T-helper 2 cell treated with Interferon-gamma antibody and Interleukin-4, amounts not matched to agents 5 μg/mL and 100 μg/mL, for 36 hours (primary cell): ENCODE measurements at regions not wholly inside any gene's neighbourhood (a gene's known extent, or its start where the extent isn't known, plus 50 kb on each side); places are given as distances from the start of the nearest gene placed in this dataset.
"Not testable (repeated sequence)": the region's sequence is repeated elsewhere in the genome, so short reads cannot be mapped to it uniquely, and the experiment has no call there.

Experiments used
- DNase-seq: peaks from one replicate; pipeline ENCODE4 v3.0.0; 2021; ENCODE audit warnings: low spot score
- H3K27ac Mint-ChIP-seq: one replicate; pipeline ENCODE4 v1.8.0; 2021; ENCODE audit warnings: mild to moderate bottlenecking, mixed read lengths
- H3K27me3 Mint-ChIP-seq: one replicate; pipeline ENCODE4 v1.8.0; 2021; ENCODE audit warnings: low read depth, mixed read lengths
- H3K36me3 Mint-ChIP-seq: one replicate; pipeline ENCODE4 v1.8.0; 2021; ENCODE audit warnings: low read depth, mixed read lengths
- H3K4me1 Mint-ChIP-seq: one replicate; pipeline ENCODE4 v1.8.0; 2021; ENCODE audit warnings: low read depth, mixed read lengths
- H3K4me3 Mint-ChIP-seq: one replicate; pipeline ENCODE4 v1.8.0; 2022; ENCODE audit warnings: mild to moderate bottlenecking, moderate library complexity, mixed read lengths
- H3K9me3 Mint-ChIP-seq: one replicate; pipeline ENCODE4 v1.8.0; 2021; ENCODE audit warnings: mixed read lengths

DNA sequence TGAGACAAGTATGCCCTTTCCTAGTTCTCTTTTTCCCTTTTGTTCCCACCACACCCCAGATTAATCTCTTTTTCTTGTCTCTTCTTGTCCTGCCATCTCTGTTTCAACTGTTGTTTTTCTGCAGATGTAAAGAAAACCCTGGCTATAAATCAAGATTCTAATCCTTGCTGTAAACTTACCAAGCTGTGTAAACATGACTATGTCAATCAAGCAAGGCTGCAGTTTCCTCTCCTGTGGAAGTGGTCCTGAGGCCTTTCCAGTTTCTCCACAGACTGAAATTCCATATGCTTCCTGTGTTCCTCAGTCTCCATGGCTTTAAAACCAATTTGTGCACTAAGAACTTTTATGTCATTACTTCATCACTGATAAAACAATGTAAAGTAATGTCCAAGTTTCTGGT, 288.8 kb upstream of the PIK3C3 start:
- H3K27ac Mint-ChIP-seq = no peak overlapping the region
- DNase-seq = no peak
- H3K9me3 Mint-ChIP-seq = no peaks in the 10 kb centered on the region
- H3K4me1 Mint-ChIP-seq = no peaks in the 10 kb centered on the region
- no peak overlapping the region for H3K4me3 Mint-ChIP-seq
- no peaks in the 10 kb centered on the region for H3K36me3 Mint-ChIP-seq
- no peaks in the 10 kb centered on the region for H3K27me3 Mint-ChIP-seq

GRCh38 chr18:41665210-41665609, 289.8 kb upstream of the PIK3C3 start:
- H3K27me3 Mint-ChIP-seq = no peaks in the 10 kb centered on the region
- no peak for DNase-seq
- H3K27ac Mint-ChIP-seq = no peak overlapping the region

GRCh38 chr18:41660654-41661053, 294.4 kb upstream of the PIK3C3 start:
- no peaks in the 10 kb centered on the region for H3K36me3 Mint-ChIP-seq

More at GRCh38 chr18:41665210-41665609, 289.8 kb upstream of the PIK3C3 start:
- Mint-ChIP-seq H3K4me3 (no peak overlapping the region), H3K36me3 (no peaks in the 10 kb centered on the region), H3K4me1 (no peaks in the 10 kb centered on the region), H3K9me3 (no peaks in the 10 kb centered on the region)

DNA sequence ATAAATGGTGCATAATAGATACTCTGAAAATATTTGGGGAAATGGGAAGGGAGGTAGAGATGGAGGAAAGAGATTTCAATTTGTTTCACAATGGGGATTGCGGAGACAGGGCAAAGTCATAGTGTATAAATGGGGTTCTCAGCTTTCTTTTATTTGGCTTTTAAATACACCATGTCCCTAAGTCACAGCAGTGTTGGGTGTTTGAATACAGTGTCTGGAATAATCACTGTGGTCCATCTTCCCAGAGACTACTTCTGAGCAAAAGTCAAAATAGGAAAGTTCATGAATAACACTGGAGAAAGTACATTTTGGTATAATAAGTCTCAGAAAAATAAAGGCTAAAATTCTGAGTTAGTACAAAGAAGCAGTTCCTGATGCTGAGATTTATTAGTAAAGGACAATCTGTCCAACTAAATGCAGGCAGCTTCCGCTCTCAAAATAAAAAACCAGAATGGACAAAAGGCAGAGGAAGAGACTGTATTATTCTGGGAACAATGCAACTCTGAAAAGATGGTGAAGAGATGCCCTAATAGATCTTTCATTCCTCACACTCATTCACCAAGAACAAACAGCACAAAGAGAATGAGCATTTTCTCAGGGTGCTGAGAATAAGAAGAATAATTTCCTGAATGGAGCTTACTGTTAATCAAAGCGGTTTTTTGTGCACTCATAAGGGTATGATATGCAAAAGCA, 295.4 kb upstream of the PIK3C3 start:
- H3K27me3 Mint-ChIP-seq = no peaks in the 10 kb centered on the region
- H3K4me1 Mint-ChIP-seq = no peaks in the 10 kb centered on the region
- DNase-seq = no peak
- no peaks in the 10 kb centered on the region for H3K9me3 Mint-ChIP-seq
- no peak overlapping the region for H3K27ac Mint-ChIP-seq
- no peaks in the 10 kb centered on the region for H3K36me3 Mint-ChIP-seq
- H3K4me3 Mint-ChIP-seq = no peak overlapping the region

More at GRCh38 chr18:41660654-41661053, 294.4 kb upstream of the PIK3C3 start:
- Mint-ChIP-seq H3K9me3 (no peaks in the 10 kb centered on the region), H3K27ac (no peak overlapping the region), H3K27me3 (no peaks in the 10 kb centered on the region), H3K4me3 (no peak overlapping the region), H3K4me1 (no peaks in the 10 kb centered on the region)
- no peak for DNase-seq

GRCh38 chr18:41657189-41657588, 297.8 kb upstream of the PIK3C3 start:
- Mint-ChIP-seq H3K27me3 (no peaks in the 10 kb centered on the region), H3K27ac (no peak overlapping the region), H3K4me3 (no peak overlapping the region), H3K9me3 (no peaks in the 10 kb centered on the region), H3K36me3 (no peaks in the 10 kb centered on the region), H3K4me1 (no peaks in the 10 kb centered on the region)
- no peak for DNase-seq

GRCh38 chr18:41655074-41655473, 300.0 kb upstream of the PIK3C3 start:
- H3K9me3 Mint-ChIP-seq = no peaks in the 10 kb centered on the region
- H3K4me3 Mint-ChIP-seq = no peak overlapping the region
- no peak overlapping the region for H3K27ac Mint-ChIP-seq
- H3K36me3 Mint-ChIP-seq = no peaks in the 10 kb centered on the region
- no peak for DNase-seq
- H3K27me3 Mint-ChIP-seq = no peaks in the 10 kb centered on the region
- no peaks in the 10 kb centered on the region for H3K4me1 Mint-ChIP-seq

GRCh38 chr18:41647914-41648313, 307.1 kb upstream of the PIK3C3 start:
- DNase-seq = no peak
- no peak overlapping the region for H3K27ac Mint-ChIP-seq
- H3K4me1 Mint-ChIP-seq = no peaks in the 10 kb centered on the region
- H3K36me3 Mint-ChIP-seq = no peaks in the 10 kb centered on the region
- no peak overlapping the region for H3K4me3 Mint-ChIP-seq
- no peaks in the 10 kb centered on the region for H3K27me3 Mint-ChIP-seq
- H3K9me3 Mint-ChIP-seq = no peaks in the 10 kb centered on the region

DNA sequence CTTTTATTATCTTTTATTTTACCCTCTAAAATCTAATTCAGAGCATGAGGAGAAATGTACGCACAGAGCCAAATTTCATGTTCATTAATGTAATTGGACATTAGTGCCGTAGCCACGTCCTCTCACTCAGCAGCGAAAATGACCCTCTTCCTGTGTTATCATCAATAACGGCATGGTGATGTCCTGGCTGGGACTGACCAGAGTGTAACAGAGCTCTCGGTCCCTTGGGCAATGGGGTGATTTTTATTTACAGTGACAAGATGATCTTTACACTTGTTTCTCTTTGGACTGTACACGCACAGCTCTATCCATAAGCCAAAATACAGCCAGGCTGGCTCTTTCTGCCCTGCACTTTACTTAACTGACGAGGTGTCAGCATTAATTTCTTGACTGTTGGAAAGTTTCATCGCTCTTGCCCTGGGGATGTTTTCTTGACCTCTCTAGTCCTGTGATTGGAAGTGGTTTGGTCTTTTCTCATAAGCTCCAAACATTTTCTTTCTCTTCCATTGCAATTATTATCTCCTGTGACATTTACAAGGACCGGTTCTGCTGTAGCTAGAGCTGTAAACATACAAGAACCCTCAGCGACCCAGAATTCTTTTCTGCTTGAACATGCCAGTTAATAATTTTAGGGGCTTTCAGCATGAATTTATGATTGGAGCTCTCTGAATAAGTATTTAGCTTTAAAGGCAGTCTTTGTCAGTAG, 308.0 kb upstream of the PIK3C3 start:
- Mint-ChIP-seq H3K27me3 (no peaks in the 10 kb centered on the region), H3K27ac (no peak overlapping the region), H3K4me3 (no peak overlapping the region), H3K36me3 (no peaks in the 10 kb centered on the region), H3K4me1 (no peaks in the 10 kb centered on the region), H3K9me3 (no peaks in the 10 kb centered on the region)
- DNase-seq = no peak

DNA sequence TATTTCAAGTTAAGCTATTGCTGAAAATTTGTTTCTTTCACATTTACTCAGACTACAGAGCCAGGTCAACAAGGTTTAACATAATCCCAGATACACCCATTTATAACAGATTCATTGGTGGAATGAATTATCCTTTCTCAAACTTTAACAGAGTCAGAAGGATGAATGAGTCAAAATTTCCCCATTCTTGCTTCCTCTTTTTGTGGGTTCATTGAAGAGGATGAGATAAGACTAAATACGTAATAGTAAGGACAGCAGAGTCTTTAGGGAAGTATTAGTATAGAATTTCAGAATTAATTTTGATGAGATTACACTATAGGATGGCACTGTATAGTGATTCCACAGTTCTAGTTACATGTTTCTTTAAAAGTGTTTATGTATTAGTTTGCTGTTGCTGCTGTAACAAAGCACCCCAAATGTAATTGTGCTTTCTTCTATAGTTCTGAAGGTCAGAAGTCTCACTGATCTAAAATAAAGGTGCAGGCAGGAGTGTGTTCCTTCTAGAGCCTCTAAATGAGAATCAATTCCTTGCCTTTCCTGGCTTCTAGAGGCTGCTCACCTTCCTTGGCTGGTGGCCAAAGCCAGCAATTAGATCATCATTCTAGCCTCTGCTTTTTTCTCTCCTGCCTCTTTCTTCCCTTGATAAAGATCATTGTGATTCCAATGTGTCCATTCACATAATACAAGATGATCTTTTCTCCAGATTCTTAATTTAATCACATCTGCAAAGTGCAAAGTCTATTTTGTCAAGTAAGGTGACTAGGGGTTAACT, 309.3 kb upstream of the PIK3C3 start:
- no peak for DNase-seq
- H3K27ac Mint-ChIP-seq = no peak overlapping the region

GRCh38 chr18:41644466-41644865, 310.6 kb upstream of the PIK3C3 start:
- Mint-ChIP-seq H3K4me1 (no peaks in the 10 kb centered on the region), H3K4me3 (no peak overlapping the region), H3K9me3 (no peaks in the 10 kb centered on the region), H3K36me3 (no peaks in the 10 kb centered on the region), H3K27me3 (no peaks in the 10 kb centered on the region), H3K27ac (no peak overlapping the region)
- no peak for DNase-seq

More for the DNA sequence above, 309.3 kb upstream of the PIK3C3 start:
- Mint-ChIP-seq H3K36me3 (no peaks in the 10 kb centered on the region), H3K9me3 (no peaks in the 10 kb centered on the region), H3K4me1 (no peaks in the 10 kb centered on the region), H3K27me3 (no peaks in the 10 kb centered on the region), H3K4me3 (no peak overlapping the region)

DNA sequence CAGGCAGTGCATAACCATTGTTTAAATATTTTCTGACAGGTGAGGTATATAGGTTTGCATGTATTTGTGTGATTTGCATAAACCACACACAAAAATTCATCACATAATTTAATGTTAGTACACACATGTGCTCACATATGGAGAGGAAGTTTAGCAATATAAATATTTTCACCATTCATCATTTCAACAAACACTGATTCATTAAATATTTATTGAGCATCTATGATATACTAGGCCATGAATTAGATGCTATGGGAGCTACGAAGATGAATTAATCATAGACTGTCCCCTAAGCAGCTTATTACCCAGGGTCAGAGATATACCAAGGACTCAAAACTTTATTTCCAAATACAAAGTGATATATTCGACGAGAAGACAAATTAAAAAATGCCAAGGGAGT, 311.6 kb upstream of the PIK3C3 start:
- Mint-ChIP-seq H3K9me3 (no peaks in the 10 kb centered on the region), H3K27ac (no peak overlapping the region), H3K36me3 (no peaks in the 10 kb centered on the region), H3K4me1 (no peaks in the 10 kb centered on the region), H3K4me3 (no peak overlapping the region), H3K27me3 (no peaks in the 10 kb centered on the region)
- no peak for DNase-seq

- Mint-ChIP-seq H3K27me3 (no peaks in the 10 kb centered on the region), H3K9me3 (no peaks in the 10 kb centered on the region), H3K4me1 (no peaks in the 10 kb centered on the region), H3K4me3 (no peak overlapping the region), H3K27ac (no peak overlapping the region), H3K36me3 (no peaks in the 10 kb centered on the region)
- DNase-seq = no peak
Measured at GRCh38 chr18:41642756-41643155, 312.3 kb upstream of the PIK3C3 start.

DNA sequence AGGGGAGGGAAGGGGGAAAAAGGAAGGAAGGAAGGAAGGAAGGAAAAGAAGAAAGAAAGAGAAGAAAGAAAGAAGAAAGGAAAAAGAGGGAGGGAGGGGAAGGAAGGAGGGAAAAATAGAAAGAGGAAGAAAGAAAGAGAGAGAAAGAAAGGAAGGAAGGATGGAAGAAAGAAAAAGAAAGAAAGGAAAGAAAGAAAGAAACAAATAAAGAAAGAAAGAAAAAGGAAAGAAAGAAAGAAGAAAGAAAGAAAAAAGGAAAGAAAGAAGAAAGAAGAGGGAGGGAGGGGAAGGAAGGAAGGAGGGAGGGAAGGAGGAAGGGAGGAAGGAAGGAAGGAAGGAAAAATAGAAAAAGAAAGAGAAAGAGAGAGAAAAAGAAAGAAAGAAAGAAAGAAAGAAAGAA, 315.8 kb upstream of the PIK3C3 start:
- H3K27ac Mint-ChIP-seq = no peak overlapping the region
- no peaks in the 10 kb centered on the region for H3K36me3 Mint-ChIP-seq
- no peaks in the 10 kb centered on the region for H3K9me3 Mint-ChIP-seq
- H3K4me1 Mint-ChIP-seq = no peaks in the 10 kb centered on the region
- H3K27me3 Mint-ChIP-seq = no peaks in the 10 kb centered on the region
- DNase-seq = no peak
- no peak overlapping the region for H3K4me3 Mint-ChIP-seq

GRCh38 chr18:41631723-41632285, 323.2 kb upstream of the PIK3C3 start:
- not testable (repeated sequence) for H3K27ac Mint-ChIP-seq, H3K4me1 Mint-ChIP-seq, DNase-seq, H3K36me3 Mint-ChIP-seq, H3K27me3 Mint-ChIP-seq, H3K4me3 Mint-ChIP-seq
- peaks cover 13% of the 10 kb centered on the region for H3K9me3 Mint-ChIP-seq
